ENCODE measurements at regions not wholly inside any gene's neighbourhood (a gene's known extent, or its start where the extent isn't known, plus 50 kb on each side); places are given as distances from the start of the nearest gene placed in this dataset.

DNA sequence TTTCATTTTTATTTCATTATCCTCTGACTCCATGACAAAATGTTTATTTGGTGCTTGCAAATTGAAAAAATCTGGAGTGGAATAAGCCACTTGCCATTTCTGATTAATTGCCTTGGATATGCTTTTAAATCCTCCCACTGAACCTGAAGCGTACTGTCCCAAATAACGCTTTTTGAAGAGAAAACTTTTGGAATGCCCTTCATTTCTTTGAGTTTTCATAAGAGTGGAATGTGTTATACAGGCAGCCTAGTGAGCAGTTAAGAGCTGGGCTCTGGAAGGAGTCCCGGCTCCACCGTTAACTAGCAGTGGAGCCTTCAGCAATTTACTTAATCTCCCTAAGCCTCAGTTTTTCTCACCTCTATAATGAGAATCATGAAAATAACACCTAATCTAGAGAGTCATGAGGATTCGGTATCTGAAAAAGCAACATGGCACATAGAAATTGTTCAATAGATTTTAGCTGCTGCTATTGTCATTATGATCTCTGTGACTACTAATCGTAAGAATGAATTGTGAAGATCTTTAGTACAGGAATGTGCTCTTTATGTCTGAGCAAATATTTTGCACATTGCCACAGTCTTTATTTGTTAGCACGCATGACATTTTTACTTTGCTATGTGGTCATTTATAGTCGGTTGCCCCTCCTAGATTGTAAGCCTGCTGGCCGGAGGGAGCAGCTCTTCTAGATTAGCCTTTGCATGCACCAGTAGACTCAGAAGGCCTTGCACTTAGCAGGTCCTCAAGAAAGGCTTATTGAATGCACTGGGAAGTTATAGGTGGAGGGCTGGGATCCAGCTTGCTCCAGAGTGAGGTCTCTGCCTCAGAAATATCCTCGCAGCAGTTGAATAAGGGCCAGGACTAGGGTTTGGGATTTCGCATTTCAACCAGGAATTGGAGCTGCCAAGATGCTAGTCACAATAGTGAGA, 59.4 kb downstream of the PLCE1 start (continued):
- TF ChIP-seq, protein P1, sequence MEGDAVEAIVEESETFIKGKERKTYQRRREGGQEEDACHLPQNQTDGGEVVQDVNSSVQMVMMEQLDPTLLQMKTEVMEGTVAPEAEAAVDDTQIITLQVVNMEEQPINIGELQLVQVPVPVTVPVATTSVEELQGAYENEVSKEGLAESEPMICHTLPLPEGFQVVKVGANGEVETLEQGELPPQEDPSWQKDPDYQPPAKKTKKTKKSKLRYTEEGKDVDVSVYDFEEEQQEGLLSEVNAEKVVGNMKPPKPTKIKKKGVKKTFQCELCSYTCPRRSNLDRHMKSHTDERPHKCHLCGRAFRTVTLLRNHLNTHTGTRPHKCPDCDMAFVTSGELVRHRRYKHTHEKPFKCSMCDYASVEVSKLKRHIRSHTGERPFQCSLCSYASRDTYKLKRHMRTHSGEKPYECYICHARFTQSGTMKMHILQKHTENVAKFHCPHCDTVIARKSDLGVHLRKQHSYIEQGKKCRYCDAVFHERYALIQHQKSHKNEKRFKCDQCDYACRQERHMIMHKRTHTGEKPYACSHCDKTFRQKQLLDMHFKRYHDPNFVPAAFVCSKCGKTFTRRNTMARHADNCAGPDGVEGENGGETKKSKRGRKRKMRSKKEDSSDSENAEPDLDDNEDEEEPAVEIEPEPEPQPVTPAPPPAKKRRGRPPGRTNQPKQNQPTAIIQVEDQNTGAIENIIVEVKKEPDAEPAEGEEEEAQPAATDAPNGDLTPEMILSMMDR (IDR thresholded peaks at IDR 0.05; ENCODE audit: control extremely low read depth in 1 of 3, insufficient read depth in 1 of 3, low read depth in 1 of 3, low read length in 3 of 3): no peak
- TF ChIP-seq CEBPB (IDR thresholded peaks at IDR 0.05; ENCODE audit: low read depth, low read length): no peak
- TF ChIP-seq RFX5 (IDR thresholded peaks at IDR 0.05; ENCODE audit: borderline replicate concordance, low read depth, low read length): no peak
- no peak for TF ChIP-seq CTBP2 (IDR thresholded peaks at IDR 0.05; ENCODE audit: borderline replicate concordance, insufficient read depth, insufficient read length, low read length)
- TF ChIP-seq TAF7 (optimal IDR thresholded peaks at IDR 0.05; ENCODE audit: borderline replicate concordance, low read depth, low read length): no peak
- no peak for TF ChIP-seq CHD2 (IDR thresholded peaks at IDR 0.05; ENCODE audit: low read length)
- TF ChIP-seq CBX8 (IDR thresholded peaks at IDR 0.05; ENCODE audit: borderline replicate concordance, low read depth, low read length): no peak
- TF ChIP-seq FOSL1 (IDR thresholded peaks at IDR 0.05; ENCODE audit: insufficient read depth, low read depth, low read length): no peak

Measured in H1 (cell line).